VCaP (cell line): ENCODE measurements at regions not wholly inside any gene's neighbourhood (a gene's known extent, or its start where the extent isn't known, plus 50 kb on each side); places are given as distances from the start of the nearest gene placed in this dataset.
A peak's percentile ranks its signal among the peaks of the same experiment; 100 is the strongest.

Experiments used
- H3K27ac ChIP-seq: fragments of 450-650 bp; 2 replicates; pipeline ENCODE4 v1.5.1; 2017
- TF ChIP-seq, protein P1 (sequence below): fragments of 450-650 bp; conservative IDR thresholded peaks from 2 replicates; pipeline ENCODE4 v1.5.1; 2017; ENCODE audit warnings: mild to moderate bottlenecking, moderate library complexity

DNA sequence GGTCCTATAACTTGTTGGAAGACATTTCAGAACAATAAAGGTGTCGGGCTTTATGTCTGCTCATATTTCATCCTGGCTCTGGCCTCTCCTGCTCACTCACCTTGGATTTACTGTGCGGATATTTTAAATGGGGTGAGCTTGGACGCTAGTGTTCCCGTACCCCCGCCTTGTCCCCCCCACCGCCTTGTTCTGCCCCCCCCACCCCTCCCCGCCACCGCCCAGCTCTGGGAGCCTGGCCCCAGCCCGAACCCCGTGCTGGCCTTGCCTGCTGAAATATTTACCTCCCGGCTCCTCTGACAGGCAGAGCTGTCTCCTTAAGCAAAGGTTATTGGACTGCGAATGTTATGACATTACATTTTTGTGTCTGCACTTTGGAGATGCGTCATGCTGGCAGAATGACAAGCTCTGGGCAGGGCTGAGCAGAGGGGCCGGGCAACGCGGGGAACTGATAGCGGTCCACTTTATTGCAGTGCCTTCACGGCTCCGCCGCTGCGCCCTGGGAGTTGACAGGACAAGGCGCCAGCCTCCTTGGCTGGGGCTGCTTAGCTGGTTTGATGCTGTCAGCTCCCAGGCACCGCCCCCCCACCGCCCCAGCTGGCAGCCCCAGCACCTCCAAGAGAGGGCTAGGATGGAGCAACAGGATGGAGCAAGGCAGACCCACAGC lies 222.5 kb upstream of the GSE1 start:
- TF ChIP-seq, protein P1, sequence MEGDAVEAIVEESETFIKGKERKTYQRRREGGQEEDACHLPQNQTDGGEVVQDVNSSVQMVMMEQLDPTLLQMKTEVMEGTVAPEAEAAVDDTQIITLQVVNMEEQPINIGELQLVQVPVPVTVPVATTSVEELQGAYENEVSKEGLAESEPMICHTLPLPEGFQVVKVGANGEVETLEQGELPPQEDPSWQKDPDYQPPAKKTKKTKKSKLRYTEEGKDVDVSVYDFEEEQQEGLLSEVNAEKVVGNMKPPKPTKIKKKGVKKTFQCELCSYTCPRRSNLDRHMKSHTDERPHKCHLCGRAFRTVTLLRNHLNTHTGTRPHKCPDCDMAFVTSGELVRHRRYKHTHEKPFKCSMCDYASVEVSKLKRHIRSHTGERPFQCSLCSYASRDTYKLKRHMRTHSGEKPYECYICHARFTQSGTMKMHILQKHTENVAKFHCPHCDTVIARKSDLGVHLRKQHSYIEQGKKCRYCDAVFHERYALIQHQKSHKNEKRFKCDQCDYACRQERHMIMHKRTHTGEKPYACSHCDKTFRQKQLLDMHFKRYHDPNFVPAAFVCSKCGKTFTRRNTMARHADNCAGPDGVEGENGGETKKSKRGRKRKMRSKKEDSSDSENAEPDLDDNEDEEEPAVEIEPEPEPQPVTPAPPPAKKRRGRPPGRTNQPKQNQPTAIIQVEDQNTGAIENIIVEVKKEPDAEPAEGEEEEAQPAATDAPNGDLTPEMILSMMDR = no peak
- H3K27ac ChIP-seq = no peak overlapping the region

DNA sequence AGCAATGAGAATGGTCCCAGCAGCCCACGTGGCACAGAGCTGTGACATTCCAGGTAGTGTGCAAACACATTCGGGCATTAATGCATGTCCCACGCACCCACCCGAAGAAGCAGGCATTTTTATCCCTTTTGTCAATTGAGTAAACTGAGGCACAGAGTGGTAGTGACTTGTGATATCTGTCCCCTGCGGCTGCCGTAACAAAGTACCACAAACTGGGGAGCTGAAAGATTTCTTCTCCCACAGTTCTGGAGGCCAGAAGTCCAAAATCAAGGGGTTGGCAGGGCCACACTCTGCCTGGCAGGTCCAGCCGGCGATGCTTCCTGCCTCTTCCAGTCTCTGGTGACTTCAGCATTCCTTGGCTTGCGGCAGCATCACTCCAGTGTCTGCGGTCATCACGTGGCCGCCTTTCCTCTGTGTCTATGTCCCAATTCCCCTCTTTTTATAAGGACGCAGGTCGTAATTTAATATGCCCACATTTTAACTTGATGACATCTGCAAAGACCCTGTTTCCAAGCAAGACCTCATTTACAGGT lies 221.9 kb upstream of the GSE1 start:
- TF ChIP-seq, protein P1 = no peak
- no peak overlapping the region for H3K27ac ChIP-seq

- no peak overlapping the region for H3K27ac ChIP-seq
- TF ChIP-seq, protein P1 = no peak
Observed at GRCh38 chr16:85391769-85392583, 221.1 kb upstream of the GSE1 start.

- H3K27ac ChIP-seq = no peak overlapping the region
- TF ChIP-seq, protein P1 = no peak
Observed at GRCh38 chr16:85392756-85393673, 220.1 kb upstream of the GSE1 start.

DNA sequence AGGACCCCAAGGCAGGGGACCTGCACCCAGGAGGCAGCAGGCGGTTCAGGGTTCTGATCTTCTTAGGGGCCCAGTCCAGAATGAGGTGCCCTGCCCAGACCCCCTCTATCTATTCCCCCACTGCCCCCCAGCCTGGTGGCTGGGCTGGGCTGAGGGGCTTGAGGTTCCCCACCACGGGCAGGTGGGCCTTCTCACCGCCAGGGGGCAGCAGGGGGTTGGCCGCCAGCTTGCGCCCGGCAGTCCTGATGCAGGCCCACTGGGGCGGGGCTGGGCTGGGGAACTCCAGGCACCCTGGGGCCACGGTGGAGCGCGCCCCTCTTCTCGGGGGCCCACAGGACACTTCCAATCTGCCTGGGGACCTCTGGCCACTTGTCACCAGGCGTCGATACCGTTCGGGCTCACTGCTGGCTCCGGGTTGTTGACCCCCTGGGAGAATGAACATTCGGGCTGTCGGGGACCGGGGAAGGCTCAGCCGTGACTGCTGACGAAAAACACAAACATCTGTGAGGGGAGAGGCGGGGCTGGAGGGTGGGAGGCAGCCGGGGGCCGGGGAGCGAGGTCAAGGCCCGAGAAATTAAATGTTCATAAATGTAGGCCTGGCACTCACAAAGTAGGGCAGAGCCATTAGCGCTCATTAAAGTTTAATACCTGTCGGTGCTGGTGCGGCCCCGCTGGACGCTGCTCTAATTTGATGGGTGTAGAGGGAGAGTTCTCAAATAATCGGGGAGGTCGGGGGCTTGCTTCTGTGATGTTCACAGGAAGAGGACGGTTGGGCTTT lies 219.3 kb upstream of the GSE1 start:
- H3K27ac ChIP-seq = no peak overlapping the region
- TF ChIP-seq, protein P1 = peak; percentile 16; the same call in 1 of the 2 replicates

DNA sequence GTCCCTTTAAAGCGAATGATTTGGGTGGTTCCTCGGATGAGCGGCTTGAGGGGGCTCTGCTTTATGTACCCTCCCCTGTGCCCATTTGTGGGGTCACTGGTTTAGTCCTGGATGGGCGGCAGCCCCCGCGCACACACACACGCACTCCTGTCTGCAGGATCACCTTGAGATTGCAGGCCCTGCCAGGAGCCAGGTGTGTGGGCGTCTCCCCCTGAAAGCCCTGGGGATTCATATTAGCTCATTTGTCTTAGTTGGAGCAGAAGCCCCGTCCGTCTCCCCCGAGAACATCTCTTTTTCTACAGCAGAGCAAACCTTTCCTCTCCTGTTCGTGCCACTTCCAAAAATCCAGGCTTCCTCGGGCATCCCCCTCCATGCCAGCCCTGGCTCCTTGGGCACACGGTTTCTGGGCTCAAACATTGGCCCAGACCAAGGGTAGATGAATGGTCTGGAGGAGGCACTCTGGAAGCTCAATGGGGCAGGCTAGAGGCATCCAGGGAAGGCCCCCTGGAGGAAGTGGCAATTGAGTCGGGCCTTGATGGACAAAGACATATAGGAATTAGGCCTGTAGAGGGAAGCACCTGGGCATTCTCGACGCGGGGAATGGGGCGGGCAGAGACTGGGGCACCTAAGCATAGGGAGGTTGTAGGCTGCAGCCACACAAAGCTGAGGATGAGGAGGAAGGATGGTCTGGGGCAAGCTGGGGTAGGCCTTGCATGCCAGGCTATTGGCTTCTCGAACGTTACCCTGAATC lies 218.5 kb upstream of the GSE1 start:
- H3K27ac ChIP-seq = no peak overlapping the region
- TF ChIP-seq, protein P1 = no peak
